ENCODE measurements at regions not wholly inside any gene's neighbourhood (a gene's known extent, or its start where the extent isn't known, plus 50 kb on each side); places are given as distances from the start of the nearest gene placed in this dataset.

- TF ChIP-seq CTCF (IDR thresholded peaks at IDR 0.05), result no peak
- H3K4me1 ChIP-seq (ENCODE audit: control insufficient read depth in 1 of 2, insufficient read depth in 1 of 2, low read depth in 1 of 2, low read length in 1 of 2), result no peaks in the 10 kb centered on the region
- H3K36me3 ChIP-seq, result no peaks in the 10 kb centered on the region
These were observed 462.7 kb downstream of the TCERG1L start for GRCh38 chr10:130848855-130849254.

GRCh38 chr10:130854151-130854550, 457.4 kb downstream of the TCERG1L start:
- Histone ChIP-seq H3K9me3 (no peaks in the 10 kb centered on the region), H3K36me3 (no peaks in the 10 kb centered on the region), H3K27ac (no peak overlapping the region), H3K4me1 (ENCODE audit: control insufficient read depth in 1 of 2, insufficient read depth in 1 of 2, low read depth in 1 of 2, low read length in 1 of 2) (no peaks in the 10 kb centered on the region), H3K4me3 (ENCODE audit: low read depth in 1 of 2, low read length in 1 of 2) (no peak overlapping the region), H3K27me3 (no peaks in the 10 kb centered on the region)
- no peak for TF ChIP-seq CTCF (IDR thresholded peaks at IDR 0.05)

More at GRCh38 chr10:130848855-130849254, 462.7 kb downstream of the TCERG1L start:
- Histone ChIP-seq H3K4me3 (ENCODE audit: low read depth in 1 of 2, low read length in 1 of 2) (no peak overlapping the region), H3K27me3 (no peaks in the 10 kb centered on the region), H3K9me3 (no peaks in the 10 kb centered on the region), H3K27ac (no peak overlapping the region)

- Histone ChIP-seq H3K27ac (no peak overlapping the region), H3K36me3 (no peaks in the 10 kb centered on the region), H3K9me3 (no peaks in the 10 kb centered on the region), H3K27me3 (no peaks in the 10 kb centered on the region), H3K4me3 (ENCODE audit: low read depth in 1 of 2, low read length in 1 of 2) (no peak overlapping the region), H3K4me1 (ENCODE audit: control insufficient read depth in 1 of 2, insufficient read depth in 1 of 2, low read depth in 1 of 2, low read length in 1 of 2) (no peaks in the 10 kb centered on the region)
- no peak for TF ChIP-seq CTCF (IDR thresholded peaks at IDR 0.05)
These were observed 453.8 kb downstream of the TCERG1L start for GRCh38 chr10:130857631-130858295.

GRCh38 chr10:130858626-130859025, 452.9 kb downstream of the TCERG1L start:
- no peak for TF ChIP-seq CTCF (IDR thresholded peaks at IDR 0.05)
- no peaks in the 10 kb centered on the region for H3K4me1 ChIP-seq (ENCODE audit: control insufficient read depth in 1 of 2, insufficient read depth in 1 of 2, low read depth in 1 of 2, low read length in 1 of 2)
- H3K27ac ChIP-seq, result no peak overlapping the region
- no peaks in the 10 kb centered on the region for H3K27me3 ChIP-seq
- H3K36me3 ChIP-seq, result no peaks in the 10 kb centered on the region
- no peaks in the 10 kb centered on the region for H3K9me3 ChIP-seq
- no peak overlapping the region for H3K4me3 ChIP-seq (ENCODE audit: low read depth in 1 of 2, low read length in 1 of 2)

GRCh38 chr10:130859427-130859826, 452.1 kb downstream of the TCERG1L start:
- H3K36me3 ChIP-seq, result no peaks in the 10 kb centered on the region
- no peaks in the 10 kb centered on the region for H3K9me3 ChIP-seq
- TF ChIP-seq CTCF (IDR thresholded peaks at IDR 0.05), result no peak
- no peak overlapping the region for H3K27ac ChIP-seq
- H3K4me1 ChIP-seq (ENCODE audit: control insufficient read depth in 1 of 2, insufficient read depth in 1 of 2, low read depth in 1 of 2, low read length in 1 of 2), result no peaks in the 10 kb centered on the region
- H3K27me3 ChIP-seq, result no peaks in the 10 kb centered on the region
- no peak overlapping the region for H3K4me3 ChIP-seq (ENCODE audit: low read depth in 1 of 2, low read length in 1 of 2)
